AG09319 (cell line): ENCODE measurements at regions not wholly inside any gene's neighbourhood (a gene's known extent, or its start where the extent isn't known, plus 50 kb on each side); places are given as distances from the start of the nearest gene placed in this dataset.

Experiments used
- DNase-seq: peaks from one replicate; pipeline ENCODE4 v3.0.0-alpha.2; 2010; ENCODE audit warnings: low read depth; ENCODE audit errors: extremely low read depth
- CTCF ChIP-seq: IDR thresholded peaks from 2 replicates; pipeline ENCODE4 v1.5.1; 2011; ENCODE audit warnings: low read depth, mild to moderate bottlenecking, inconsistent platforms, low read length, moderate library complexity

GRCh38 chr4:140253556-140254027 is 99.6 kb upstream of the MAML3 start:
- no peak for DNase-seq
- no peak for TF ChIP-seq CTCF

- peak; percentile 19 for DNase-seq
Measured at GRCh38 chr4:140252742-140253555, 99.0 kb upstream of the MAML3 start.

GRCh38 chr4:140252141-140252741 is 98.3 kb upstream of the MAML3 start:
- no peak for TF ChIP-seq CTCF
- DNase-seq, result no peak

More at GRCh38 chr4:140252742-140253555, 99.0 kb upstream of the MAML3 start:
- peak; percentile 77 for TF ChIP-seq CTCF

GRCh38 chr4:140251571-140251970 is 97.6 kb upstream of the MAML3 start:
- no peak for TF ChIP-seq CTCF
- DNase-seq, result no peak

GRCh38 chr4:140250989-140251552 is 97.1 kb upstream of the MAML3 start:
- no peak for TF ChIP-seq CTCF
- no peak for DNase-seq

GRCh38 chr4:140249351-140249750 is 95.4 kb upstream of the MAML3 start:
- DNase-seq, result no peak
- no peak for TF ChIP-seq CTCF

- DNase-seq, result no peak
- no peak for TF ChIP-seq CTCF
Measured at GRCh38 chr4:140247237-140247636, 93.3 kb upstream of the MAML3 start.
